AML-193 (cell line): ENCODE measurements at regions not wholly inside any gene's neighbourhood (a gene's known extent, or its start where the extent isn't known, plus 50 kb on each side); places are given as distances from the start of the nearest gene placed in this dataset.

Experiments used
- DNase-seq, 2 experiments: peaks; one replicate each; lab custom pipeline; 2025; lab: John Stamatoyannopoulos, UW

DNA sequence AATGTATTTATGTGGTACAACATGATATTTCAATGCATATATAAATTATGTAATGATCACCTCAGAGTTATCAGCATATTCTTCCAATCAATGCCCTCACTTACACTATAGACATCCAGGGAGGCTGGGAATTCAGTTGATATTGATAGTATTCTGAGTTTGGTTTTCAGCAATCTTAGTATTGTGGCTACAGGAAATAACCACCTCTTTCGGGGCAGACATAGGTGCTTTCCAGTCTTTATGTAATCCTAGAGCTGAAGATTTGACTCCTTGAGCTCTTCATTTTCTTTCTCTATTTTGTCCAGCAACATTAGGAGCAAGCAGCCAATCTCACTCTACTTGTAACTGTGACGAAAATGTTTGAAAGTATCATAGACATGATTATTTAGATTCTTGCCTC, 712.7 kb upstream of the KIRREL3 start:
- no peak for DNase-seq

DNA sequence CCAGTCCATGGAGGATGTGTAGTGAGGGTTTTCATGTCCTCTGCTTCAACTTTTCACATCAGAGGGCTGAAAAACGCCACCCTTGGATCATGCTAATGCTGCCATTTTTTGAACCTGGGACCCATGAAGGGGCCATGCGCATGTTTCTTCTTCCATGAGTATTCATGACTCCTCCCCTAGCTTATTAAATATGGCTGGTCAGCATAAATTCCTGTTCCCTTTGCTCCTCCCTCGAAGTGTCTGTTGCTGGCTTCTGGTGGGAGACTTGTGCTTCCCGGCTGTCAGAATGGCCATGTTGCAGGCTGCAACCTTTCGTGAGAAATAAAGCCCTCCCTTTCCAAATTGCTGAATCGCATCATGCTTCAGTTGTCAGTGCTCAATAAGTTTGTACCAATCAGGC, 711.2 kb upstream of the KIRREL3 start:
- DNase-seq, result no peak

DNA sequence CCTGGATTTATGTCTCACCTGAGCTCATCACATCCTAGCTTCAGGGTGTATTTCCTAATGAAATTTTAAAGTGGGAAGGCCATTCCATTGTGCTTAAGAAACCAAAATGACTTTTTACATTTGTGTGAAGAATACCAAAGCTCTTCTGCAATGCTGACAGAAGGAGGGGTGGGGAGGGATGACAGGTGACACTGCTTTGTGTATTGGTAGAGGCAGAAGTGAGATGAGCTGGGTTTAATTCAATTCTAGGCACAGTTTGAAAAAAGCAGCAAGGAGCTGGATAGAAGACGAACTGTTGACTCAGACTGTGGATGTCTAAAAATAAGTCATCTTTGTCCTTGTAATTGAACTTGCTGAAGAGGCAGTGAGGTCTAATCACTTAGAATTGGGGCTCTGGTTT, 710.3 kb upstream of the KIRREL3 start:
- DNase-seq, result no peak

DNA sequence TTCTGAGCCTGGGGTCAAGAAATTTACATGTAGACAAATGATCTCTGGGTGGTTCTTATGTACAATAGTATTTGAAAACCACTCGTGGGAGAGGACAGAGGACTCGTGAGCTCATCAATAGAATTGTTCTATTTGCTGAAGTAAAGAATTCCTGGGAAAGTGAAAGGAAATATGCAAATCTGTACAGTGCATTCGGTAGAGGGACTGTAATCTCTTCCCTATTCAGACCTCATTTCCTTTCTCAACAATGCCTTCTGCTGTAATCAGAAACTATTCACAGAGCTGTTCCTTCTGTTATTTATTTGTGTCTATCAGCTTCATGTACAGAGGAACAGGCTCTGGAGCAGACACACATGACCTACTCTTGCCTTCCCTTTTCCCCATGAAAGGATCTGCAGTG, 709.4 kb upstream of the KIRREL3 start:
- DNase-seq, result no peak

DNA sequence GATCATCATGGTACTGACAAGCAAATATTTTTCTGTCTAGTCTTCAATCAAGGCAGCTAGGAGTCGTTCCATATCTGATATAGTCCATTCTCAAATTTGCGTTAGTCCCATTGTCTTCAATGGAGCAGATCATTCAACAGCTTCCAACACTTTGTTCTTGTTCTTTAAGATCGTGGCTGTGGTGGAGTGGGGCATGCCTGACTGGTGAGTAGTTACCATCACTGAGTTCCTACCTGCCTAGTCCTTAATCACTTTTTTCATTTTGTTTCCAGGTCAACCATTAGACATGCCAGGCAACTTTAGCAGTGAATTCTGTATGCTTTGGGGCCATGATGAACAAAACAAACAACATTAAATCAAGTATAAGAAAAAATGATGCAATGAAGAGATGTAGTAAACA, 693.1 kb upstream of the KIRREL3 start:
- DNase-seq, result no peak

DNA sequence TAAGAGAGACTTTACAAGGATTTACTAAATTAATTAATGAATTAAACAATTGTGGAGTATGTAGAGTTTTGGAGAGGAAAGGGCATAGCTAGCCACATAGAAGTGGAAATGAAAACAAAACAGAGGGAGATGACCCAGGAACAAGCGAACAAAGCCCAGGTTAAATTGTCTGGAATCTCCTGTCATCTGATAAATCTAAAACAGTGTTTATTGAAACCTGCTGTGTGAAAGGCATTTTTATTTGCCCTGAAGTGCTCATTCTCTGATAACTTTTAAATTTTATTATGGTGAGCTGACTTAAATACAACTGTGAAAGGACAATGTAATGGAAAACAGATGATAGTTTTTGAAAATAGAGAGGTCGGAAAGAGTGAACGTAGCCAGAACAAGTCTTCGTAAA, 682.8 kb upstream of the KIRREL3 start:
- DNase-seq, result no peak

DNA sequence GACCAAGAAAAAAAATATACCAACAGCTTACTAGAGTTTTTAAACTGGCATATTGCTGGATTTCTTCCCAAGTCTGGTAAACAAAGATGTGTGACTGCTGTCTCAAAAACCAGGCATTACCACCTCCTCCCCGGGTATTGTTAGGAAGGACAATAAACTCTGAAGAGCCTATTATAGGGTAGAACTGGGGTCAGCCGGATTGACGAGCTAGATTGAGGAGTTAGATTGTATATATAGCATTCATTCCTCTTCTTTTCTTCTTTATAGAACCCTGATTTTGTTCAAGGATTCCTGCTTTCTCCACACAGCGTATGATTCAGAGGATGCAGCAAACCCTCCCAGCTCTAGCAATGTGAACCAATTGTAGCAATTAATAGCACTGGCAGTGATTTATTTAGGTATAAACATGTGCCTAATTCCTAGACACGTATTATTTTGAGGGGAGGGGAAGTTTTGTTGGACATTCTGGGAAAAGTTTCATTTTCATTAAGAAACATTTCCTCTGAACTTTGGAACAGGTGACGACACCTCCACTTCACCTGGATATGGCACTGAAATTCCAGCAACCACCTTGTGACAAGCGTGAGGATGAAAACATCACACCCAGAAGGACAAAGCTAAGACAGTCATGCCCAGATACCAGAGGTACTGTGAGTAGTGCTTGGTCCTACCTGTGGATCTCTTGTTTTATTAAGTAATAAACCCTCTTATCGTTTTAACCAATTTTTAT, 679.4 kb upstream of the KIRREL3 start:
- no peak for DNase-seq

DNA sequence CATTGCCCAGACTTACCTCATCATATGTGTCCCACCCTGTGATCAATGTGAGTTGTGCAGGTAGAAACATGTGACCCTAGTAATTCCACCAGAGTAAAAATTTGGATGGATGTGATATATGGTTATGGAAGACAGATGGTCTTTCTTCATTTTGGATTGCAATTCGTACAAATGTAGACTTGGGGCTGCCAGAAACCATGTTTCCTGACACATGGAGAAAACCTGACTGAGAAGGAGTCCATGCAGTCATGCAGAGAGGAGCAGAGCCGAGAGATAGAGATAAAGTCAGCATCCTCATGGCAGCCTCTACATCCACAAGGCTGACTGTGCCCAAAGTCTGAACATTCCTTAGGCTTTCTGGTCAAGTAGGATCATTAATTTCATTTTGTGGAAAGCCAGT, 678.1 kb upstream of the KIRREL3 start:
- no peak for DNase-seq

DNA sequence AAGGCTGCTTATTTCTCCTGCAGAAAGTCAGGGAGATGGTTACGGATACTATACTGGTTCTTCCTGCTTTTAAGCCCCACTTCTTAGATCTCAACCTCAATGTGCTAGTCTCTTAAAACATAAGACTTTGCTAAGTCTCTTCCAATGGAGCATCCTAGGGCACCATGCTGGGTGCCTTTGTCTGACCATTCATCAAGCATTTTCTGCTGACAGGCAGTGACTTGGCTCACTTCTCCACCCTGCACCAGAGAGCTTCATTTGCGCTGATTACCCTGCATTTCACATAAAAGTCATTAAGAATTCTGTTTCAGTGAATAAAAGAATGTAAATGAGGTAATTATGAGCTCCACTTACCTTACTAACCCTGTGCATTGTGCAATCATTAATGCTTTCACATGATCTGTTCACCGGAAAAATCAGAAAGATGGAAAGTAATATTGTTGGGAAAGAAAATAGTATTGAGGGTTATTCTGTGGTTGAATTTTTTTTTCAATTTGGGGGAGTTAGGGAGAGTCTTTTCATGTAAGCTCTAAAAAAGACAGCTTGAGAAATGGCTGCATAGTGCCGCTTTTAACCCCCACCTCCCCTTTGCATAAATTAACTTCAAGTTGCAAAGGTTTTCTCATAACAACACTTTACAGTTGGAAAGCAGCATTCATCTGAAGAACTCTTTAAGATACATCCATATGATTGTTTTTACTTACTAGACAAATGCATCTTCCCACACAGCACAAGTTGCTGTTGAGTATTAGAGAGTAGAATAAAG, 677.3 kb upstream of the KIRREL3 start:
- DNase-seq, result no peak

DNA sequence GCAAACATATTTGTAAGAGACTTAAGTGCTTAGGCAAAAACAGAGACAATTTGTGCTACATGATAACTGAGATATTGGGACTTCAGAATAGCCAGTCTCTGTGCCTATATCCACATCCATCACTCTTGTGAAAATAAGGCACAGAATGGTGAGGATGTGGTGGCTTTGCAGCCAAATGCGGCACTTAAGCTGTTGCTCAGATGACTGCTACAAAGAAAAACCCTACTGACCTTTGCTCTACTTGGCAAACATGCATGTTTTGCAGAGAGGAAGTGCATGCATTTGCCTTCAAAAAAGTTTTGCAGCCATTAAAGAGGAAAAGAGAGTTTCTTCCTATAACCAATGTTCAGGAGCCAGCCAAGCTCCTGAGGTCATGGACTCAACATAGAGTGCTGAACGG, 675.0 kb upstream of the KIRREL3 start:
- DNase-seq, result no peak

DNA sequence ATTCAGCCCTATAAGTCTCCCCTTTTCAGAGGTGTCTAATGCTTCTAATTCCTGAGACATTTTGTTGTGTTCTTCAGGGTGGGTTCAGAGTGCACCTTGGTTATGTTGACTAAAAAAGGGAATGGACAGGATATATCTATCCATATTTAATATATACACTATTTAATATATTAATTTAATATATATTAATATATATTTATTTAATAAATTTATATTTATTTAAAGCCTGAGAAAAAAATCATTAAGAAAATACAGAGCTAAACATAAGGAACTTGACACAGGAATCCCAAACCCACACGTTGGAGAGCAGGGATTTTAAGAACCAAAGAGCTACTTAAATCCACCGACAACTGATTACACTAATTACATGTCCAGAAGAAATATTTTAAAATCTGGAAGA, 674.2 kb upstream of the KIRREL3 start:
- DNase-seq, result no peak

DNA sequence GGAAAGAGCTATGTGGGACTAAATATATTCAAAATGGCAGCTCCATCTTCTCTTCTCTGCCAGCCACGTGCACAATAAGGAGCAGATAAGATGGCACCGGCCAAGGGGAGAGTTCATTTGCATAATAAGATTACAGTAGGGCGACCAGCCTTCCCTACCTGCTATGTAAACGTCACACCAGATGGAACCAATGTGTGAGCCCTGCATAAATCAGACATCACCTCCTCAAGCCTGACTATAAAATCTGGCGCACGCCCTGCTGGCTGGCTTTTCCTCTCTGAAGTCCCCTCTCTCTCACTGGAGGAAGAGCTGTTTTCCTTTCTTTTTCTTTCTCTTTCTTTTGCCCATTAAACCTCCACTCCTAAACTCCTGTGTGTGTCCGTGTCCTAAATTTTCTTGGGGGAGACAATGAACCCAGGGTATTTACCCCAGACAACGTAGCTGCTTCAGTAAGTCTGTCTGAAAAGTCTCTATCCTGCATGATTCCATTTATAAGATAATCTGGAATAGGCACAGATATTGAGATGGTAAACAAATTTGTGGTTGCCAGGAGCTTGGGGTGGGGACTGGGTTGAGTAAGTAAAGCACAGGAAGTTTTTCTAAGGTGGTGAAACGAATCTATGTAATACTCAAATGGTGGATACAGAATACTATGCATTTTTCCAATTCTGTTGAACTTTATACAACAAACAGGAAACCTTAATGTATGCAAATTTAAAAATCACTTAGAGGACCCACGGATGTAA, 670.0 kb upstream of the KIRREL3 start:
- DNase-seq, result no peak

DNA sequence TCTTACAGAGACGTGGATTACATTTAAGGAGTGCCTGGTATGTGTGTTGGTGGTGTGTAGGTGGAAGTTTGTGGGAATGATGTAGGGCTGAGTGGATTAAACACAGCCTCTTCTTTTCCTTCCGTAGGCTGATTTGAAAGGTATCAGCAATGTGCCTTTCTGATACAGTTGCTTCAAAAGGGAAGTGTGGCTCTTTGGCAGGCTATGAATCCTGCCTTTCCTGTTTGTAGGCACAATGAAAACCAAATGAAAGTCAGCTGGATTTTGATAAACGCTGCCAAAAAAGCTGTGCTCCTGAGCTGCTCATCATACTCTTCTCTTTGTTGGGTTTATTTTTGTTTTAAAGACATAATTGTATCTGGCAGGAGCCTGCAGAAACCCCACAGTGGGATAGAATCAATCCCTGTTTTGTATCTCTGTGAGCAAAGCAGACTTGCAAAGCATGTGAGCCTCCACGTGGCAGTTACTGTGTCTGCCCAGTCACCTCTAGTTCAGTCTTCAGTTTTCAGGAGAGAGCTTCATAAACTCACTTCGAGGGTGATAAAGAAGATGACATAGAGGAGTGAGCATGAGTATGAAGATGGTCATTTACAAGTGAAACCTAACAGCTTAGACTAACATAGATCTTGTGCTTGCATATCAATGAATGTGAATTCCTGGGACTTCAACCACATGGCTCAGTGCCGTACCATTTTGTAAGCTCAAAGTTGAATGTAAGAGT, 655.7 kb upstream of the KIRREL3 start:
- no peak for DNase-seq

DNA sequence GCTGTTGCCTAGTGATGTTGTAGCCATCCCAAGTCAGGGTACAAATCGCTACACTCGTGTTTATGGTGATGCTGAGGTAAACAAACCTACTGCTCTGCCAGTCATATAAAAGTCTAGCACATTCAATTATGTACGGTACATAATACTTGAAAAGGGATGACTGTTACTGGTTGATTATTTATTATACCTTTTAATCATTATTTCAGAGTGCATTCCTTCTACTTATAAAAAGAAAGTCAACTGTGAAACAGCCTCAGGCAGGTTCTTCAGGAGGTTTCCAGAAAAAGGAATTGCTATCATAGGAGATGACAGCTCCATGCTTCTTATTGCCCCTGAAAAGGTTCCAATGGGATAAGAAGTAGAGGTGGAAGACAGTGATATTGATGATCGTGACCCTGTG, 652.5 kb upstream of the KIRREL3 start:
- no peak for DNase-seq

DNA sequence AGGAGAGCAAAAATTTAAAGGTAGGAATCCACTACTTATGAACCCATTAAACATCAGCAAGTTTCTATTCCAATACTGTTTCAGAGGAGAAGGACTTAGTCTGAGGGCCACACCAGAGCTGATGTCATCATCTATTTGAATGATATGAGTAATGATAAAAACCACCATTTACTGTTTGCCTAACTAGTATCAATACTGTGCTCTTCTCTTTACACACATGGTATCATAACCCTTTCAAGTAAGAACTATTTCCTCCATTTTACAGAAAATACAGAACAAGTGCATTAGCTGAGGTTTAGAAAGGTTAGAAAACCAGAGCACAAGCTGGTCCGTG, 651.3 kb upstream of the KIRREL3 start:
- DNase-seq, result no peak

DNA sequence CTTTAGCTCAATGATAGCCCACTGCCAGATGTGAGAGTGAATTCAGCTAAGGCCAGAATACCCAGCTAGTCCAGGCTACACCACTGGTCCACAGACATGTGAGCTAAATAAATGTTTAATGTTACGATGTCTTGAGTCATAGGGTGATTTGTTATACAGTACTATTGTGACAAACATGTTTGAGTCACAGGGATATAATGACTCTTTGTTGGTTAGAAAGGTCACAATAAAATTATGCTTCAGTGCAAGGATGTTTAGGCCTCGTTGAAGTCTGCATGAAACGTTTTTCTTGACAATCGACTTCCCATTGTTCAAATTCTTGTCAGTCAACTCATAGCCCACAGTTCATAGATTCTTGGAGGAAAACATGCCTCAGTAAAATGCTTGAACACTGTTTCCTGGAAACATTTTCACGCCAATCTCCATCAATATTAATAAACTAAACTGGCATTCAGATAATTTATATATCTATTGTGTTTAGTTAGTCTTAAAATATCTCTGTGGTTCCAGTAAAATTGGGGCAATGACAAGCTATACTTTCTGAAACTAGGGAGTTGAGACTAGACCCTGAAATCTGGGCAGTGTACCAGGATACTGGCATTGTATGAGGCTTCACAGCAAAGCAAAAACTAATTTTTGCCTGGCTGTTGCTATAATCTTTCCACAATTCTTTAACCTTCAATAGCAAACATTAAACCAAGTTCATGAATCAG, 650.8 kb upstream of the KIRREL3 start:
- DNase-seq, result no peak

DNA sequence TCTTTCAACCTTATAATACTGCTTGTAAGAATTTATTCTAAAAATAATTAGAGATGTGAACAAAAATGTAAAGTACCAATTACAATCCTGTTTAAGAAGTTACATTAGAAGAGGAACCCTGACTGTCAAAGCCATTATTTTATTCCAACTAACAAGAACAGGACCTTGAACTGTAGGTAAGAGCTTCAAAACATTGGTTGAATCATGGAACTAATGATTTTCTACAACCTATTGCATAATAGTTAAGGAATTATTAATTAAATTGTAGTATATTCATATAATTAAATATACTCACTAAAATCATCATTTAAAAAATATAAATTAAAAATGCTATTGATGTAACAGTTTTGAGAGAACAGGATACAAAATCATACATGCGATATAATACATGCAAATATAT, 649.4 kb upstream of the KIRREL3 start:
- no peak for DNase-seq

DNA sequence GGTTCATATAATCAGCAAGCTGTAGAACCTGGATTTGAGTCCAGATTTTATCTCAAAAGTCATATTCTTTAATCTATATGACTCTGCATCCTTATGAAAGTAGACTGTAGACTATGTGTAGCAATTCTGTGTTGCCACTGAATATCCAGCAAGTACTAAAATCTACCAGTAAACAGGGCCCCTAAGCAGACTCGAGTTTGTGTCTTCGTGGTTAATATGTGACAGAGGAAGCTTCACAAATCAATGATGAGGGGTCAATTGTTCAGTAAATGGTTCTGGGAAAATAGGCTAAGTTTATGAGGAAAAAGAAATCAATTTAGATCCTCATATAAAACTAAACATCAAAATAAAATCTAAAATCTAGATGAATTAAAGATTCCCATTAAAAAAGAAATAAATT, 648.5 kb upstream of the KIRREL3 start:
- DNase-seq, result no peak

DNA sequence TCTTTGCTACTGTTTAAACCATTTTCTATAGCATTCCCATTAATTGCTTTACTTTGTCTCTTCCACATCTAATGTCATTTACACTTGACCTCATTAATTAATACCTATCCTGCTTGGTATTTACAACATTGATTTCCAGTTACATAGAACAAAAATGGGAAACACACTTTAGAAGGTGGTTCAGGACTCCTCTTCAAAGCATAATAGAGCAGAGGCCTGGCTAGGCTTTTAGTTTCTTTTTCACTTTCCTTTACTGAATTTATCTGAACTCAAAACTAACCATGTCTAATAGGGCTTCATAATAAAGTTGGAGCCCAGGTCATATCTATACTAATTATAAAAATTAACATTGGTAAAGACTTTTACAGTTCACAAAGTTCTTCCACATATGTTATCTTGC, 648.0 kb upstream of the KIRREL3 start:
- DNase-seq, result no peak

DNA sequence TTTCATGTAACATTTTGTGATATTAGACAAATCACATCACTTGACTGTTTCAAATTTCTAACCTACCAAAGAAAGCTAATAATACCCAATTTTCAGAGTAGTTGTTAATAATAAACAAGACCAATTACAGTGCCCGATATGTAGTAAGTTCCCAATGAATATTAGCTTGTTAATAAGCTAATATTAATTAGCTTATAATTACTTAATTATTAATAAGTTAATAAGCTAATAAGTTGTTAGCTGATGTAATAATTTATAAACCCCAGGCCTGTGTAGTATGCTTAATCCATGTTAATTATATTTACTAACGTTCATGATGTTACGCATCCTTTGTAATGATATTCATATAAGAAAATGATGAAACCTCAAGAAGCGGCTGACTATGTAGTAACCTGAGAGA, 643.8 kb upstream of the KIRREL3 start:
- DNase-seq, result no peak

DNA sequence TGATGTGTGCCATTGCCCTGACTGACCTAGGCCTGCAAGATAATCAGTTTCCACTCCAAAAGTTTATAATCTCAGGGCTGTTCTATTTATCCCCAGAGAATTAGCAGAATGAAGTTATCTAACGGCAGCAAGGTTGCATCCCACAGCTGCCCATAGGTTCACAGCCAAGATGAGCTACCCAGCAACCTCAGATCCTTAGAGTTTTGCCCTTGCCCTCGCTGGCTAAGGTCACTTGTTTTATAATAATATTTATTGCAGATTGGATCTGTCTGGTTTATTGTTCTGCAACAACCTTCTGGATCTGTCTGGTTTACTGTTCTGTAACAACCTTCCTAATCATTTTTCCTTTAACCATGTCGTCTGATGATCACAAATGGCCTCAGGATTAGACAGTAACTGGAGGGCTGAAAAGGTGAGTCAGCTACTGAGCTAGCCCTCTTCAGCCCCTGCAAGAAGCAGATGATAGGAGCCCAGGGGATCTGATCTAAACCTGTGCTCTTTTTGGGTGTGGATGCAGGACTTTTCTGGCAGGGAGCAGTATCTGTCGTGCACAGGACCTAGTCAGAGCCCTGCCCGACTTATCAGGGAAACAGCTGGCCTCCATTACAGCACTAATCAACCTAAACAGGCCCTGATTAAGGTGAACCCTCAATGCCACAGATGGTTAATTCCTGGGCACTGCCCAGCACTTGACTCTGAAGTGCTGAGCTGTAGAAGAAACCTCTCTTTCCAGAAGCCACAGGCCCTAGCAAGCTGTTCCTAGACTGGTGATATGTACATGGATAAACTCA, 642.9 kb upstream of the KIRREL3 start:
- DNase-seq, result no peak
